Loucy (cell line): ENCODE measurements at regions not wholly inside any gene's neighbourhood (a gene's known extent, or its start where the extent isn't known, plus 50 kb on each side); places are given as distances from the start of the nearest gene placed in this dataset.

Source experiments
- H2AFZ ChIP-seq: fragments of 200-600 bp; sonication (generic); 2 replicates; pipeline ENCODE4 v1.6.0; 2016; ENCODE audit warnings: antibody characterized with exemption, mild to moderate bottlenecking, low read length, moderate library complexity
- H3F3A ChIP-seq: fragments of 200-600 bp; 2 replicates; pipeline ENCODE4 v1.6.0; 2016; ENCODE audit warnings: antibody characterized with exemption, low read depth, mild to moderate bottlenecking
- H3K27me3 ChIP-seq: fragments of 200-600 bp; sonication (generic); 2 replicates; pipeline ENCODE4 v1.6.1; 2014; ENCODE audit warnings: low read length, mild to moderate bottlenecking; ENCODE audit not compliant: insufficient read depth, poor library complexity, severe bottlenecking
- H3K36me3 ChIP-seq: fragments of 200-600 bp; sonication (generic); 2 replicates; pipeline ENCODE4 v1.6.1; 2016; ENCODE audit warnings: low read length; ENCODE audit not compliant: insufficient read depth
- H3K4me1 ChIP-seq: fragments of 200-600 bp; sonication (generic); 2 replicates; pipeline ENCODE4 v1.5.1; 2014; ENCODE audit warnings: low read length, mild to moderate bottlenecking; ENCODE audit not compliant: insufficient read depth, poor library complexity, severe bottlenecking
- H3K4me2 ChIP-seq: fragments of 200-600 bp; sonication (generic); 2 replicates; pipeline ENCODE4 v1.6.0; 2014; ENCODE audit warnings: antibody characterized with exemption, low read length, low read depth, mild to moderate bottlenecking; ENCODE audit not compliant: poor library complexity, severe bottlenecking
- H3K4me3 ChIP-seq: fragments of 200-600 bp; sonication (generic); 2 replicates; pipeline ENCODE4 v1.5.1; 2014; ENCODE audit warnings: low read length, mild to moderate bottlenecking, mixed read lengths; ENCODE audit not compliant: poor library complexity, severe bottlenecking
- H3K79me2 ChIP-seq: fragments of 200-600 bp; sonication (generic); 2 replicates; pipeline ENCODE4 v1.6.1; 2014; ENCODE audit warnings: low read length; ENCODE audit not compliant: insufficient read depth
- H3K9ac ChIP-seq: fragments of 200-600 bp; sonication (generic); 2 replicates; pipeline ENCODE4 v1.6.0; 2014; ENCODE audit warnings: mild to moderate bottlenecking, low read depth, low read length, moderate library complexity; ENCODE audit not compliant: poor library complexity, severe bottlenecking
- H3K9me2 ChIP-seq: fragments of 200-600 bp; sonication (generic); replicated peaks from 2 replicates; pipeline ENCODE4 v1.6.1; 2016; ENCODE audit warnings: low read depth, low read length, mixed read lengths
- H3K9me3 ChIP-seq: fragments of 200-600 bp; sonication (generic); 2 replicates; pipeline ENCODE4 v1.6.1; 2014; ENCODE audit warnings: mild to moderate bottlenecking, antibody characterized with exemption, low read length, low read depth; ENCODE audit not compliant: insufficient read depth
- H4K20me1 ChIP-seq: fragments of 200-600 bp; sonication (generic); 2 replicates; pipeline ENCODE4 v1.6.0; 2014; ENCODE audit warnings: antibody characterized with exemption, low read length, mild to moderate bottlenecking; ENCODE audit not compliant: insufficient read depth, poor library complexity, severe bottlenecking
- CTCF ChIP-seq: fragments of 200-600 bp; sonication (generic); conservative IDR thresholded peaks from 2 replicates; pipeline ENCODE4 v1.5.1; 2014; ENCODE audit warnings: mild to moderate bottlenecking, antibody characterized with exemption, low read length
- EZH2phosphoT487 ChIP-seq: fragments of 200-600 bp; IDR thresholded peaks from 2 replicates; pipeline ENCODE4 v1.6.1; 2018; ENCODE audit warnings: antibody characterized with exemption, mild to moderate bottlenecking, moderate library complexity, borderline replicate concordance

- H3K9ac ChIP-seq, result no peak overlapping the region
- no peaks in the 10 kb centered on the region for H3K9me3 ChIP-seq
Observed at GRCh38 chr12:91461061-91461460, 278.4 kb upstream of the DCN start.

GRCh38 chr12:91460469-91460868, 277.9 kb upstream of the DCN start:
- H4K20me1 ChIP-seq, result no peaks in the 10 kb centered on the region
- TF ChIP-seq EZH2phosphoT487 (no peak), CTCF (no peak)

More at GRCh38 chr12:91461061-91461460, 278.4 kb upstream of the DCN start:
- no peaks in the 10 kb centered on the region for H3K9me2 ChIP-seq
- H3F3A ChIP-seq, result no peaks in the 10 kb centered on the region
- no peak for TF ChIP-seq CTCF
- no peak for TF ChIP-seq EZH2phosphoT487
- H4K20me1 ChIP-seq, result no peaks in the 10 kb centered on the region
- H3K27me3 ChIP-seq, result no peaks in the 10 kb centered on the region
- no peak overlapping the region for H2AFZ ChIP-seq
- no peaks in the 10 kb centered on the region for H3K36me3 ChIP-seq
- H3K4me1 ChIP-seq, result no peaks in the 10 kb centered on the region
- H3K79me2 ChIP-seq, result no peaks in the 10 kb centered on the region
- no peak overlapping the region for H3K4me3 ChIP-seq
- no peak overlapping the region for H3K4me2 ChIP-seq

GRCh38 chr12:91455321-91455720, 272.7 kb upstream of the DCN start:
- Histone ChIP-seq H3K36me3 (no peaks in the 10 kb centered on the region), H3F3A (no peaks in the 10 kb centered on the region), H4K20me1 (no peaks in the 10 kb centered on the region), H3K9me2 (no peaks in the 10 kb centered on the region), H3K4me2 (no peak overlapping the region), H3K27me3 (no peaks in the 10 kb centered on the region), H3K9me3 (no peaks in the 10 kb centered on the region), H3K4me3 (no peak overlapping the region), H3K9ac (no peak overlapping the region), H2AFZ (no peak overlapping the region), H3K4me1 (no peaks in the 10 kb centered on the region), H3K79me2 (no peaks in the 10 kb centered on the region)
- TF ChIP-seq CTCF (no peak), EZH2phosphoT487 (no peak)

More at GRCh38 chr12:91460469-91460868, 277.9 kb upstream of the DCN start:
- H3K9ac ChIP-seq, result no peak overlapping the region
- no peaks in the 10 kb centered on the region for H3K9me2 ChIP-seq
- H3K79me2 ChIP-seq, result no peaks in the 10 kb centered on the region
- no peak overlapping the region for H3K4me3 ChIP-seq
- no peaks in the 10 kb centered on the region for H3F3A ChIP-seq
- no peaks in the 10 kb centered on the region for H3K4me1 ChIP-seq
- H3K9me3 ChIP-seq, result no peaks in the 10 kb centered on the region
- H3K27me3 ChIP-seq, result no peaks in the 10 kb centered on the region
- no peak overlapping the region for H2AFZ ChIP-seq
- H3K36me3 ChIP-seq, result no peaks in the 10 kb centered on the region
- H3K4me2 ChIP-seq, result no peak overlapping the region
